Panc1 (cell line): ENCODE measurements at regions not wholly inside any gene's neighbourhood (a gene's known extent, or its start where the extent isn't known, plus 50 kb on each side); places are given as distances from the start of the nearest gene placed in this dataset.

Experiments
- TF ChIP-seq, protein P1 (sequence below): fragments of 450-650 bp; IDR thresholded peaks from 2 replicates; pipeline ENCODE4 v1.5.1; 2017; ENCODE audit warnings: mild to moderate bottlenecking
- TF ChIP-seq, protein P2 (sequence below), 2 experiments: IDR thresholded peaks; 2 replicates each; pipeline ENCODE4 v1.6.1; 2011 to 2012; ENCODE audit warnings: low read depth in 2 of 2, control low read depth in 1 of 2, low read length in 1 of 2, mild to moderate bottlenecking in 1 of 2, moderate library complexity in 1 of 2; ENCODE audit not compliant: insufficient read depth in 1 of 2

DNA sequence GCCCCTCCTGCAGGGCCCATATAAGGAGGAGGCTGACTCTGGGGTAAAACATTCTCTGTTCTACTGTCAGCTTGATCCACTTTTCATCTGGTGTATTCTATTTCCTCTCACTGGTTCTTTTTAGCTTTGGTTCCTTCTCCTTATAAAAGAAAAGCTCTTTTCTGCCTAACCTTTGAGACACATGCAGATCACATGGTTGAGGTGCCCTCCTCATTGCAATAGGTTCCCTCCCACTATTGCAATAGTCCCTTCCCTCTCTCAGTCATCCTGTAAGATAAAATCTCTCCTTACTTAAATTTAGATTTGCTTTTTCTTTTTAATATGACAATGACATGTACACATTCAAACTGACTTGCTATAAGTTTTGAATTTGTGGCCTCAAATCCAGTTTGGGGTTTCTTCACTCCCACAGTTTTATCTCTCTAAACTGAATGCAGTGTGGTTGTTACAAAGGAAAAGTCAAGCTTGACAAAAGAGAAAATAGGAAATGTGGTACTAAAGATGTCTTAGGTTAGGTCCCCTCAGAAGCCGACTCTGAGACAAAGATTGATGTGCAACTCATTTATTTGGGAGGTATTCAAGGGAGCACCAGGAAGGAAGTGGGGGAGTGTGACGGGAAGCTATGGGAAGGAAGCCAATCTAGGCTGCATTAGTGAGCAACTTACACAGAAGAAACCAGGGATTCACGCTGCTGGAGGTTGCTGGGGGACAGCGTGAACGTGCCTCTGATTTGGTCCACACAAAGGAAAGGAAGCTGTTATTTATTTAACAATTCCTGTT is 127.6 kb upstream of the LINC00305 start:
- TF ChIP-seq, protein P1, sequence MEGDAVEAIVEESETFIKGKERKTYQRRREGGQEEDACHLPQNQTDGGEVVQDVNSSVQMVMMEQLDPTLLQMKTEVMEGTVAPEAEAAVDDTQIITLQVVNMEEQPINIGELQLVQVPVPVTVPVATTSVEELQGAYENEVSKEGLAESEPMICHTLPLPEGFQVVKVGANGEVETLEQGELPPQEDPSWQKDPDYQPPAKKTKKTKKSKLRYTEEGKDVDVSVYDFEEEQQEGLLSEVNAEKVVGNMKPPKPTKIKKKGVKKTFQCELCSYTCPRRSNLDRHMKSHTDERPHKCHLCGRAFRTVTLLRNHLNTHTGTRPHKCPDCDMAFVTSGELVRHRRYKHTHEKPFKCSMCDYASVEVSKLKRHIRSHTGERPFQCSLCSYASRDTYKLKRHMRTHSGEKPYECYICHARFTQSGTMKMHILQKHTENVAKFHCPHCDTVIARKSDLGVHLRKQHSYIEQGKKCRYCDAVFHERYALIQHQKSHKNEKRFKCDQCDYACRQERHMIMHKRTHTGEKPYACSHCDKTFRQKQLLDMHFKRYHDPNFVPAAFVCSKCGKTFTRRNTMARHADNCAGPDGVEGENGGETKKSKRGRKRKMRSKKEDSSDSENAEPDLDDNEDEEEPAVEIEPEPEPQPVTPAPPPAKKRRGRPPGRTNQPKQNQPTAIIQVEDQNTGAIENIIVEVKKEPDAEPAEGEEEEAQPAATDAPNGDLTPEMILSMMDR: no peak
- TF ChIP-seq, protein P2, sequence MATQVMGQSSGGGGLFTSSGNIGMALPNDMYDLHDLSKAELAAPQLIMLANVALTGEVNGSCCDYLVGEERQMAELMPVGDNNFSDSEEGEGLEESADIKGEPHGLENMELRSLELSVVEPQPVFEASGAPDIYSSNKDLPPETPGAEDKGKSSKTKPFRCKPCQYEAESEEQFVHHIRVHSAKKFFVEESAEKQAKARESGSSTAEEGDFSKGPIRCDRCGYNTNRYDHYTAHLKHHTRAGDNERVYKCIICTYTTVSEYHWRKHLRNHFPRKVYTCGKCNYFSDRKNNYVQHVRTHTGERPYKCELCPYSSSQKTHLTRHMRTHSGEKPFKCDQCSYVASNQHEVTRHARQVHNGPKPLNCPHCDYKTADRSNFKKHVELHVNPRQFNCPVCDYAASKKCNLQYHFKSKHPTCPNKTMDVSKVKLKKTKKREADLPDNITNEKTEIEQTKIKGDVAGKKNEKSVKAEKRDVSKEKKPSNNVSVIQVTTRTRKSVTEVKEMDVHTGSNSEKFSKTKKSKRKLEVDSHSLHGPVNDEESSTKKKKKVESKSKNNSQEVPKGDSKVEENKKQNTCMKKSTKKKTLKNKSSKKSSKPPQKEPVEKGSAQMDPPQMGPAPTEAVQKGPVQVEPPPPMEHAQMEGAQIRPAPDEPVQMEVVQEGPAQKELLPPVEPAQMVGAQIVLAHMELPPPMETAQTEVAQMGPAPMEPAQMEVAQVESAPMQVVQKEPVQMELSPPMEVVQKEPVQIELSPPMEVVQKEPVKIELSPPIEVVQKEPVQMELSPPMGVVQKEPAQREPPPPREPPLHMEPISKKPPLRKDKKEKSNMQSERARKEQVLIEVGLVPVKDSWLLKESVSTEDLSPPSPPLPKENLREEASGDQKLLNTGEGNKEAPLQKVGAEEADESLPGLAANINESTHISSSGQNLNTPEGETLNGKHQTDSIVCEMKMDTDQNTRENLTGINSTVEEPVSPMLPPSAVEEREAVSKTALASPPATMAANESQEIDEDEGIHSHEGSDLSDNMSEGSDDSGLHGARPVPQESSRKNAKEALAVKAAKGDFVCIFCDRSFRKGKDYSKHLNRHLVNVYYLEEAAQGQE (IDR thresholded peaks at IDR 0.05; ENCODE audit: insufficient read depth in 1 of 2, low read depth in 2 of 2, low read length in 1 of 2): no peak
